HUES64 (cell line): ENCODE measurements at regions not wholly inside any gene's neighbourhood (a gene's known extent, or its start where the extent isn't known, plus 50 kb on each side); places are given as distances from the start of the nearest gene placed in this dataset.

Experiments used
- H3K27ac ChIP-seq: 2 replicates; pipeline ENCODE4 v1.7.0; 2013; ENCODE audit warnings: low read depth, low read length, inconsistent platforms
- H3K27me3 ChIP-seq: 2 replicates; pipeline ENCODE4 v1.6.1; 2013; ENCODE audit warnings: mild to moderate bottlenecking, low read length; ENCODE audit not compliant: insufficient read depth
- H3K36me3 ChIP-seq: 2 replicates; pipeline ENCODE4 v1.6.1; 2013; ENCODE audit warnings: mild to moderate bottlenecking, low read length; ENCODE audit not compliant: insufficient read depth
- H3K4me1 ChIP-seq: 2 replicates; pipeline ENCODE4 v1.6.1; 2013; ENCODE audit warnings: mild to moderate bottlenecking, low read length, moderate library complexity; ENCODE audit not compliant: insufficient read depth
- H3K4me3 ChIP-seq: 2 replicates; pipeline ENCODE4 v1.5.1; 2013; ENCODE audit warnings: mild to moderate bottlenecking, low read length, moderate library complexity
- H3K9ac ChIP-seq: 2 replicates; pipeline ENCODE4 v1.6.1; 2013; ENCODE audit warnings: mild to moderate bottlenecking, low read depth, low read length
- H3K9me3 ChIP-seq: 2 replicates; pipeline ENCODE4 v1.6.1; 2013; ENCODE audit warnings: low read depth, low read length; ENCODE audit not compliant: insufficient read depth
- WGBS: fragments of 150-250, 120-280 bp; methylation state at CpG from one replicate; pipeline ENCODE4 v1.1.7; 2013; ENCODE audit warnings: missing lambda C conversion rate; 5-methylcytosine and 5-hydroxymethylcytosine counted together

GRCh38 chr4:41443340-41444079 lies 94.4 kb upstream of the LIMCH1 start:
- no peak overlapping the region for H3K9ac ChIP-seq
- H3K27me3 ChIP-seq = no peaks in the 10 kb centered on the region
- H3K9me3 ChIP-seq = no peaks in the 10 kb centered on the region
- 92% methylated on average over 4 of the region's 5 CpGs for WGBS
- no peak overlapping the region for H3K4me3 ChIP-seq
- no peak overlapping the region for H3K27ac ChIP-seq
- no peaks in the 10 kb centered on the region for H3K36me3 ChIP-seq
- H3K4me1 ChIP-seq = no peaks in the 10 kb centered on the region

GRCh38 chr4:41446391-41446790 lies 91.6 kb upstream of the LIMCH1 start:
- H3K27me3 ChIP-seq = no peaks in the 10 kb centered on the region
- H3K4me3 ChIP-seq = no peak overlapping the region
- H3K4me1 ChIP-seq = peaks cover 1% of the 10 kb centered on the region; the same call in 1 of the 2 replicates
- H3K9ac ChIP-seq = no peak overlapping the region
- 100% methylated on average over 1 of the region's 1 CpG for WGBS
- no peaks in the 10 kb centered on the region for H3K36me3 ChIP-seq
- no peaks in the 10 kb centered on the region for H3K9me3 ChIP-seq
- H3K27ac ChIP-seq = no peak overlapping the region

- H3K9ac ChIP-seq = no peak overlapping the region
- no peaks in the 10 kb centered on the region for H3K36me3 ChIP-seq
- no peak overlapping the region for H3K27ac ChIP-seq
- WGBS = 94% methylated on average over 11 of the region's 11 CpGs
- H3K4me3 ChIP-seq = no peak overlapping the region
- H3K27me3 ChIP-seq = no peaks in the 10 kb centered on the region
- peaks cover 9% of the 10 kb centered on the region; the same call in 1 of the 2 replicates for H3K4me1 ChIP-seq
- no peaks in the 10 kb centered on the region for H3K9me3 ChIP-seq
Observed at GRCh38 chr4:41446981-41447725, 90.8 kb upstream of the LIMCH1 start.

- no peaks in the 10 kb centered on the region for H3K36me3 ChIP-seq
- no peaks in the 10 kb centered on the region for H3K27me3 ChIP-seq
- H3K4me3 ChIP-seq = no peak overlapping the region
- H3K9ac ChIP-seq = no peak overlapping the region
- no peaks in the 10 kb centered on the region for H3K9me3 ChIP-seq
- WGBS = 89% methylated on average over 7 of the region's 7 CpGs
- peaks cover 13% of the 10 kb centered on the region for H3K4me1 ChIP-seq
- no peak overlapping the region for H3K27ac ChIP-seq
Observed at GRCh38 chr4:41448934-41449333, 89.0 kb upstream of the LIMCH1 start.

- Histone ChIP-seq H3K27ac (no peak overlapping the region), H3K4me1 (peaks cover 37% of the 10 kb centered on the region), H3K9me3 (no peaks in the 10 kb centered on the region), H3K36me3 (no peaks in the 10 kb centered on the region), H3K4me3 (no peak overlapping the region), H3K27me3 (no peaks in the 10 kb centered on the region), H3K9ac (no peak overlapping the region)
- WGBS = 88% methylated on average over 3 of the region's 3 CpGs
Observed at GRCh38 chr4:41451961-41452360, 86.0 kb upstream of the LIMCH1 start.

GRCh38 chr4:41452484-41453225 lies 85.3 kb upstream of the LIMCH1 start:
- 95% methylated on average over 5 of the region's 6 CpGs for WGBS
- H3K9ac ChIP-seq = no peak overlapping the region
- H3K9me3 ChIP-seq = no peaks in the 10 kb centered on the region
- H3K4me3 ChIP-seq = no peak overlapping the region
- H3K27ac ChIP-seq = no peak overlapping the region
- H3K4me1 ChIP-seq = peaks cover 37% of the 10 kb centered on the region
- no peaks in the 10 kb centered on the region for H3K36me3 ChIP-seq
- no peaks in the 10 kb centered on the region for H3K27me3 ChIP-seq

- H3K4me3 ChIP-seq = no peak overlapping the region
- no peaks in the 10 kb centered on the region for H3K27me3 ChIP-seq
- H3K9ac ChIP-seq = no peak overlapping the region
- H3K36me3 ChIP-seq = no peaks in the 10 kb centered on the region
- H3K27ac ChIP-seq = no peak overlapping the region
- no peaks in the 10 kb centered on the region for H3K9me3 ChIP-seq
- 56% methylated on average over 4 of the region's 4 CpGs for WGBS
- H3K4me1 ChIP-seq = peaks cover 37% of the 10 kb centered on the region
Observed at GRCh38 chr4:41454423-41454822, 83.5 kb upstream of the LIMCH1 start.

- 45% methylated on average over 3 of the region's 3 CpGs for WGBS
- H3K36me3 ChIP-seq = no peaks in the 10 kb centered on the region
- H3K27ac ChIP-seq = no peak overlapping the region
- H3K9me3 ChIP-seq = no peaks in the 10 kb centered on the region
- no peaks in the 10 kb centered on the region for H3K27me3 ChIP-seq
- no peak overlapping the region for H3K4me3 ChIP-seq
- H3K4me1 ChIP-seq = peaks cover 37% of the 10 kb centered on the region
- H3K9ac ChIP-seq = no peak overlapping the region
Observed at GRCh38 chr4:41455206-41455605, 82.8 kb upstream of the LIMCH1 start.

- H3K27me3 ChIP-seq = no peaks in the 10 kb centered on the region
- 74% methylated on average over 4 of the region's 4 CpGs for WGBS
- H3K27ac ChIP-seq = no peak overlapping the region
Observed at GRCh38 chr4:41456559-41457101, 81.3 kb upstream of the LIMCH1 start.

GRCh38 chr4:41458689-41459088 lies 79.3 kb upstream of the LIMCH1 start:
- Histone ChIP-seq H3K27me3 (no peaks in the 10 kb centered on the region), H3K36me3 (no peaks in the 10 kb centered on the region), H3K4me1 (peaks cover 25% of the 10 kb centered on the region), H3K9me3 (no peaks in the 10 kb centered on the region), H3K27ac (no peak overlapping the region), H3K9ac (no peak overlapping the region), H3K4me3 (no peak overlapping the region)
- 98% methylated on average over 2 of the region's 2 CpGs for WGBS

More at GRCh38 chr4:41456559-41457101, 81.3 kb upstream of the LIMCH1 start:
- Histone ChIP-seq H3K4me1 (peaks cover 33% of the 10 kb centered on the region), H3K4me3 (no peak overlapping the region), H3K9ac (no peak overlapping the region), H3K36me3 (no peaks in the 10 kb centered on the region), H3K9me3 (no peaks in the 10 kb centered on the region)

GRCh38 chr4:41460641-41461040 lies 77.3 kb upstream of the LIMCH1 start:
- Histone ChIP-seq H3K4me1 (peaks cover 6% of the 10 kb centered on the region), H3K27ac (no peak overlapping the region), H3K36me3 (no peaks in the 10 kb centered on the region), H3K9ac (no peak overlapping the region), H3K4me3 (no peak overlapping the region), H3K27me3 (no peaks in the 10 kb centered on the region), H3K9me3 (no peaks in the 10 kb centered on the region)
- WGBS = 93% methylated on average over 4 of the region's 5 CpGs
